Mucosa of stomach (tissue), 1 donor: ENCODE measurements at regions not wholly inside any gene's neighbourhood (a gene's known extent, or its start where the extent isn't known, plus 50 kb on each side); places are given as distances from the start of the nearest gene placed in this dataset.

Experiments
- H3K27me3 ChIP-seq: one replicate; pipeline ENCODE4 v1.7.0; 2013; ENCODE audit warnings: mild to moderate bottlenecking, low read length; ENCODE audit not compliant: control insufficient read depth, insufficient read depth
- H3K36me3 ChIP-seq: one replicate; pipeline ENCODE4 v1.7.0; 2013; ENCODE audit warnings: low read length; ENCODE audit not compliant: control insufficient read depth, insufficient read depth
- H3K4me1 ChIP-seq: one replicate; pipeline ENCODE4 v1.7.0; 2013; ENCODE audit warnings: mild to moderate bottlenecking, low read length; ENCODE audit not compliant: control insufficient read depth, insufficient read depth
- H3K4me3 ChIP-seq: one replicate; pipeline ENCODE4 v1.7.0; 2013; ENCODE audit warnings: low read length
- H3K9ac ChIP-seq: one replicate; pipeline ENCODE4 v1.7.0; 2013; ENCODE audit warnings: mild to moderate bottlenecking, low read length, moderate library complexity
- H3K9me3 ChIP-seq: one replicate; pipeline ENCODE4 v1.7.0; 2013; ENCODE audit warnings: mild to moderate bottlenecking, low read length, moderate library complexity; ENCODE audit not compliant: control insufficient read depth
- donor health status: Pancreatic carcinoma.

DNA sequence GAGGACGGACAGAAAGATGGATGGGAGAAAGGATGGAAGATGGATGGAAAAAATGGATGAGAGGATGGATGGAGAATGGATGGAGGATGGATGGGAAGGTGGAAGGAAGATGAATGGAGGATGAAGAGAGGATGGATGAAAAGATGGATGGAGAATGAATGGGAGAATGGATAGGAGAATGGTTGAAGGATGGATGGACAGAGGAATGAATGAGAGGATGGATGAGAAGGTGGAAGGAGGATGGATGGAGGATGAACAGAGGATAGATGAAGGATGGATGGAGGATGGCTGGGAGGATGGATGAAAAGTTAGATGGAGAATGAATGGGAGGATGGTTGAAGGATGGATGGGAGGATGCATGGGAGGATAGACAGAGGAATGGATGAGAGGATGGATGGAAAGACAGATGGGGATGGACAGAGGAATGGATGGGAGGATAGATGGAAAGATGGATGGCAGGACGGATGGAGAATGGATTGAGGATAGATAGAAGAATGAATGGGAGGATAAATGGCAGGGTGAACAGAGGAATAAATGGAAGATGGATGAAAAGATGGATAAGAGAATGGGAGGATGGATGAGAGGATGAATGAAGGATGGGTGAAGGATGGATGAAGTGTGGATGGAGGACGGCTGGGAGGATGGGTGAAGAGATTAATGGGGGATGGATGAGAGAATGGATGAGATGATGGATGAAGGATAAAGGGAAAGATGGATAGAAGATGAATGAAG, 217.7 kb upstream of the IER5L start:
- H3K27me3 ChIP-seq, result no peaks in the 10 kb centered on the region
- H3K4me1 ChIP-seq, result peaks cover 14% of the 10 kb centered on the region
- H3K36me3 ChIP-seq, result no peaks in the 10 kb centered on the region
- no peaks in the 10 kb centered on the region for H3K9me3 ChIP-seq
- no peak overlapping the region for H3K9ac ChIP-seq
- H3K4me3 ChIP-seq, result no peak overlapping the region

DNA sequence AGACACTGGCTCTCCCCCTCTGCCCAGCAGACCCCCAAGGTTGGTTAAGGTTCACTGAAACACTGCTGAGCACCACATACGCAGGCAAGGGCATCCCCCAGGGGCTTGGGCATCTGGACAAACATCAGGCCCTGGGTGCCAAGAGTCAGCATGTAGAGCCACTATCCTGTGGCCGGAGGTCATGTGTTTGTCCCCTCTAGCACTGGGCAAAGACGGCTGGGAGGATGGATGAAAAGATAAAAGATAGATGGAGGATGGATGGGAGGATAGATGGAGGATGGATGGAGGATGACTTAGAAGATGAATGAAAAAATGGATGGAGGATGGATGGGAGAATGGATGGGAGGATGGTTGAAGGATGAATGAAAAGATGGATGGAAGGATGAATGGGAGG, 216.8 kb upstream of the IER5L start:
- H3K4me1 ChIP-seq, result peaks cover 19% of the 10 kb centered on the region
- no peak overlapping the region for H3K9ac ChIP-seq
- no peaks in the 10 kb centered on the region for H3K36me3 ChIP-seq
- no peaks in the 10 kb centered on the region for H3K27me3 ChIP-seq
- H3K4me3 ChIP-seq, result no peak overlapping the region
- no peaks in the 10 kb centered on the region for H3K9me3 ChIP-seq

DNA sequence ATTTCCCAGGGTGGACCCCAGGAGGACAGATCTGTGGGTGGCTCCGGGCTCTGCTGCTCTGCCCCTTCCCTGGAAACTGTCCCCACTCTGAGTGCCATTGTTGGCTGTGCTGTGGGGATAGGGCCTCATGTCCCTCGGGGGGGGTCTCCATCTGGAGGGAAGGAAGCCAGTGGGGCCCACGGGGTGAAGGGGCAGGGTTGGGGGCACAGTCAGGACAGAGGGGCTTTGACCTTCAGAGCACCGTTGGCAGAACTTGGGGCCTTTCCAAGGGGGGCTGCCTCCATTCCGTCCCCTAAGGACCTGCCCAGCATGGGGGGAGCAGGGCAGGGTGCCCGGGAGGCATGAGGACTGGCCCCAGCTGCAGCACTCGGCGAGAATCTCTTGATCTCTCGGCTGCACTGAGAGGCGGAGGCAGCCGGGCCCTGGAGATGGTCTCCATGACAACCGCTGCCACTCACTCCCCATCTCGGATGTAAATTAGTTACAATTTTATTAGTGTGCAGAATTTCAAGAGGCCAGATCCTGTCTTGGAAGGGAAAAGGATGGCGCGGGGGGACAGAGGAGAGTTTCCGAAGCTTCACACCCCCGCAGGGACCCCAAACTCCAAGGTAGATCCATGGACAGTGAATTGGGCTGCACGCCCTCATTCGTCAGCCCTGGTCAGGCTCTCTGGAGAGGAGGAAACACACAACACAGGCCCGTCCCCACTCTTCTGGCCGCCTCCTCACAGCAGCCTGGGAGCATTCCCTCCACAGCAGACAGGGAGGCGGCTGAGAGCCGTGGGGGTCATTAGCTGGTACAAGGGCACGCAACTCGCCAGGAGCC, 216.2 kb upstream of the IER5L start:
- Histone ChIP-seq H3K4me1 (peaks cover 21% of the 10 kb centered on the region), H3K4me3 (no peak overlapping the region), H3K9me3 (no peaks in the 10 kb centered on the region), H3K9ac (no peak overlapping the region), H3K27me3 (no peaks in the 10 kb centered on the region), H3K36me3 (no peaks in the 10 kb centered on the region)

DNA sequence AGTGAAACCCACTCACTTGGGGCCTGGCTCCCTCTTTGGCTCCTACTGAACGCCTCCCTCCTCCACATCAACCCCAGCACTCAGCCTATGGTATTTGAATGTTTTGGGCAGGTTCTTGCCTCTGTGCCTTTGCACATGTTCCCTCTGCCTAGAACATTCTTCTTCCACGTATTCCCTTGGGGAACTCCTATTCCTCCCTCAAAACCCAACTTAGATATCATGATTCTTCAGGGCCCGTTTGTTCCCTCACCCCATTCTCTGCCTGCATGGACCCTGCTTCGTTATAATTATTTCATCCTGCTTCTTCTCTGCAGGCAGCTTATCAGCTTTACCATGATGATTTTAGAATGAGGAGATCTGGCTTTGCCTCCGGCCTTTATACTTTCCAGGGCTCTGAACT, 215.0 kb upstream of the IER5L start:
- Histone ChIP-seq H3K4me3 (no peak overlapping the region), H3K27me3 (no peaks in the 10 kb centered on the region), H3K9ac (no peak overlapping the region), H3K9me3 (no peaks in the 10 kb centered on the region), H3K4me1 (peaks cover 21% of the 10 kb centered on the region), H3K36me3 (no peaks in the 10 kb centered on the region)

DNA sequence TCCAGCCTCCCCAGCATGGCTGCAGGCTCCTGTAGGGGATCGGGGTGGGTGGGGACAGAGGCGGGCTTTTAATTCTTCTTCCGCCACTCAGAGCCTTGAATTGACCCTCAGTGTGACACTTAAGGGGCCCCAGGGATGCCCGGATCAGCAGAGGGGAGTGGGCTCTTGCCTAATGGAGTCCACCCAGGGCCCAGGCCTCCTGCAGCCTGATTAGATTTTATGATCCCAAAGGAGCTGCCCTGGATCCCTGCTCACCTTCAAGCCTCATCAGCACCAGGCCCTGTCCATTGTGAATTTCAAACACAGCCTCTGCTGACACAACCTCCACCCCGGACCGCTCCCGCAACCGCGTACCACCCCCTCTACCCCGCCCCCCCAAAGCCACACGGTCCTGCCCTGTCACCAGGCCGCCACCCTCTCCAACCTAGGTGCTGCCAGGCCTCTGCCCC, 214.1 kb upstream of the IER5L start:
- H3K27me3 ChIP-seq, result no peaks in the 10 kb centered on the region
- no peaks in the 10 kb centered on the region for H3K9me3 ChIP-seq
- no peaks in the 10 kb centered on the region for H3K36me3 ChIP-seq
- no peak overlapping the region for H3K9ac ChIP-seq
- H3K4me1 ChIP-seq, result peaks cover 21% of the 10 kb centered on the region
- H3K4me3 ChIP-seq, result no peak overlapping the region

DNA sequence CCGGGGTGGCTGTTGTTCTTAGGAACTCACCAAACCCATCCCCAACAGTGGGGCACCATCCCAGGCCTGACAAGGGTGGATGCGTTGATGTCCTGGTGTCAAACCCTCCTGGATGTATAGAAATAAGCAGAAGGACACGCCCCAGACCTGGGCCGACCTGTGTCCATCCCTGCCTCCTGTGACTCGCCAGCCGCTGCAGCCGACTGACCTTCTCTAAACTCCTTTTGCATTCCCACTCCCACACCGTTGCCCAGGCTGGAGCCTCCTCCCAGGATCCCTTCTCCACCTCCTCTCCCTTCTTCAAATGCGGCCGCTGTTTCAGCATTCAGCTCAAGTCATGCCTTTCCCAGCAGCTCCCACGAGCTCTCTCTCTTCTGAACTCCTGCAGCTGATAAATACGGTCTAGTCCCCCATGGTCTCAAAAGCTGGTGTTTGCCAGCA, 213.2 kb upstream of the IER5L start:
- H3K36me3 ChIP-seq, result no peaks in the 10 kb centered on the region
- no peak overlapping the region for H3K4me3 ChIP-seq
- H3K9me3 ChIP-seq, result no peaks in the 10 kb centered on the region
- no peaks in the 10 kb centered on the region for H3K27me3 ChIP-seq
- peaks cover 21% of the 10 kb centered on the region for H3K4me1 ChIP-seq
- no peak overlapping the region for H3K9ac ChIP-seq

DNA sequence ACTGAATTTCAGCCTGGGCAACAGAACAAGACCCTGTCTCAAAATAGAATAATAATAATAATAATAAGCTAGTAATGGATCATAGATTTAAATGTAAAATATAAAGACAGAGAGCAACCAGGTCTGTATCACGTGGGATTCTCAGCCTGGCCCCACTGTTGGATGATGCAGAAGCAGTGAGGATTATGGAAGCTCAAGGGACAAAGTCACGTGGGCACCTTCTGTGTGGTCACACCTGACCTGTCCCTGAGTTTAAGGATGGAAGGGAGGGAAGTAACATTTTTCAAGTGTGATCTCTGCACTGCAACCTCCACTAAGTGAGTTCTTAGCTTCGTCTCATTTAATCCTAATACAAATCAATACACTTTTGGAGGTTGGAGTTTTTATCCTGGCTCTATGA, 212.5 kb upstream of the IER5L start:
- Histone ChIP-seq H3K4me3 (no peak overlapping the region), H3K27me3 (no peaks in the 10 kb centered on the region), H3K4me1 (peaks cover 21% of the 10 kb centered on the region), H3K9me3 (no peaks in the 10 kb centered on the region), H3K36me3 (no peaks in the 10 kb centered on the region), H3K9ac (no peak overlapping the region)

DNA sequence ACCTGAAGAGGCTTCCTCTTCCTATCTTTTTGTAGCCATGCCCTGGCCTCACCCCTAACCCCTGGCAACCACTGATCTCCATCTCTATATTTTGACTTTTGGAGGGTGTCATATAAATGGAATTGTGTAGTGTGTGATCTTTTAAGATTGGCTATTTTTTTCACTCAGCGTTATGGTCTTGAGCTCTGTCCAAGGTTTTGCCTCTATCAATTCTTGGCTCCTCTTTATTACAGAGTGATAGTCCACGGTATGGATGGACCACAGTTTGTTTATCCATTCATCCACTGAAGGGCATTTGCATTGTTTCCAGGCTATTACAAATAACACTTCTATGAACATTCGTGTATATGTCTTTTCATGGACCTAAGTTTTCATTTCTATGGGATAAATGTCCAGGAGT, 209.8 kb upstream of the IER5L start:
- H3K4me3 ChIP-seq, result no peak overlapping the region
- no peak overlapping the region for H3K9ac ChIP-seq
- H3K27me3 ChIP-seq, result no peaks in the 10 kb centered on the region
- no peaks in the 10 kb centered on the region for H3K9me3 ChIP-seq
- H3K36me3 ChIP-seq, result no peaks in the 10 kb centered on the region
- H3K4me1 ChIP-seq, result peaks cover 28% of the 10 kb centered on the region

DNA sequence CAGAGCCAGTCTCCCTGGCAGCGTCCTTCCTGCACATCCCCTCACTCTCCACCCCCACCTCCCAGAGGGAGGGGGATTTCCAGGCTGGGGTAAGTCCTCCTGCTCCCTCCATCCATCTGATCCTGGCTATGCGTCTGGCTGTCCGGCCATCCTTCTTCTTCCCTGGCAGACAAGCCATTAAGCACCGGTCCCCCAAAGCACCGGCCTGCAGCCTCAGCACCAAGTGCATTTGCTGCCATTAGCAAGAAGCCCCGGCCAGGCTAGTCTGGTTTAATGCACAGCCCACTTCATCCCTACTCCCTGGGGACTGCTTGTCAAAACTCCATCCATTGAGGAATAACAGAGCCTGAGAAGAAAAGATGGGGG, 208.7 kb upstream of the IER5L start:
- Histone ChIP-seq H3K9ac (no peak overlapping the region), H3K4me3 (no peak overlapping the region), H3K4me1 (peaks cover 34% of the 10 kb centered on the region), H3K27me3 (no peaks in the 10 kb centered on the region), H3K36me3 (no peaks in the 10 kb centered on the region), H3K9me3 (no peaks in the 10 kb centered on the region)

DNA sequence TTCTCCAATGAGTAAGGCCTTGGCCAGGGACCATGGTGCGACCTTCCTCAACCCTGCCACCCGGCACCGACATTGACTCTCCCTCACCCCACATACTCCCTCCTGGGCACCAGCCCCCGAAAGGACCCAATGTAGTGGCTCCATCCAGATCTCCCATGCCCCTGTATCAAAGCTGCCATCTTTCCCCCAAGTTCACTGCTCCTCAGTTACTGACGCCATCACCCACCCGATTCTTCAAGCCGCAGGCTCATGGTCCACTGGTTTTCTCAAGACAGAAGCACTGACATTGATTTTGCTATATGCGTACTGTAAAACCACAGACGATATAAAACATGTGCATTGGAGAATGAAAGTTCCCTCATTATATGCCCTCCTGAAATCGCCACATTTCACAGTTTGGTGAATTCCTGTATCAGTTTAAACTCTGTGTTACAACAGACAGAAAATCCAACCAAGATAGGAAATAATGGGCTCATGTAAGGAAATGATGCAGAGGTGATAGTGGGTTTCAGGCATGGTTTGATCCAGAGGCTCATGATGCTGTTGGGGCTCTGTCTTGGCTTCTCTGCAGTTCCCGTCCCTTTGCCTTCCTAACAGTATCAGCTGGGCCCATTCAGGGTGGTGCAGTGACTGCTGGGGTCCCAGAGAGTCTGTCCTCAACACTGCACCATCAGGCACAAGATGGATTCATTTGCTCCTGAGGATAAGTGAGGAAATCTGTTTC, 207.3 kb upstream of the IER5L start:
- H3K27me3 ChIP-seq, result no peaks in the 10 kb centered on the region
- peaks cover 22% of the 10 kb centered on the region for H3K4me1 ChIP-seq
- H3K4me3 ChIP-seq, result no peak overlapping the region
- no peaks in the 10 kb centered on the region for H3K36me3 ChIP-seq
- H3K9ac ChIP-seq, result no peak overlapping the region
- H3K9me3 ChIP-seq, result no peaks in the 10 kb centered on the region

DNA sequence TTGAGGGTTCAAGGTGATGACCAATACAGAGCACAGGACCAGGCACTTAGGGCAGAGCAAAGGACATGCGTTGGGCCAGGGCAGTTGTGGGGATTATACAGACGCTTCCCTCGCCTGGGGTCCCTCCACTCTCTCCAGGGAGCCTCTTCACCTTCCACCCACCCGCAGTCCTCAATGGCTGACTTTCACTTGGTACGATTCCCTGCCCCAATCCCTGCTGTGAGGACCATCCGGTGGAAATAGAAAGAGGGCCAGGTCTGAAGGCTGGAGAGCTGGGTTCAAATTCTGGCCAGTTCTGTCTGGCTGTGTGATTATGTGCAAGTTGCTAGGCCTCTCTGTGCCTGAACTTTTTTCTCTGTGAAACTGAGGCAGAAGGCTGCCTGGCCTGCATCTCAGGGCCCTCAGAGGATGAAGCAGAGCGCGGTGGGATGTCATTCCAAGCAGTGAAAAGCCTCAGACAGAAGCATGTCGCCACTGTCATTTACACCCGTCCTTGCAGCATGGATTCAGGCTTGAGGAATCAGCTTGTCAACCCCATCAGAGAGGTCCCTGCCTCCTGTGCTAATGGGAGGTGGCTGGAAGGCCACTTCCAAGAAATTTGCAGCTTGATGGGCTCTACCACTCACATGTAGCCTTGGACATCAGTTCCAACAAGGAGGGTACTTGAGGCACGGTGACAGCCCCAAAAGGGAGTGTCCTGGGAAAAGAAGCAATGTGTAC, 206.6 kb upstream of the IER5L start:
- no peaks in the 10 kb centered on the region for H3K27me3 ChIP-seq

More for the DNA sequence above, 206.6 kb upstream of the IER5L start:
- no peak overlapping the region for H3K4me3 ChIP-seq
- peaks cover 16% of the 10 kb centered on the region for H3K4me1 ChIP-seq
- H3K9me3 ChIP-seq, result no peaks in the 10 kb centered on the region
- H3K9ac ChIP-seq, result no peak overlapping the region
- H3K36me3 ChIP-seq, result no peaks in the 10 kb centered on the region
